ENCODE measurements at regions not wholly inside any gene's neighbourhood (a gene's known extent, or its start where the extent isn't known, plus 50 kb on each side); places are given as distances from the start of the nearest gene placed in this dataset.
A peak's percentile ranks its signal among the peaks of the same experiment; 100 is the strongest.

DNA sequence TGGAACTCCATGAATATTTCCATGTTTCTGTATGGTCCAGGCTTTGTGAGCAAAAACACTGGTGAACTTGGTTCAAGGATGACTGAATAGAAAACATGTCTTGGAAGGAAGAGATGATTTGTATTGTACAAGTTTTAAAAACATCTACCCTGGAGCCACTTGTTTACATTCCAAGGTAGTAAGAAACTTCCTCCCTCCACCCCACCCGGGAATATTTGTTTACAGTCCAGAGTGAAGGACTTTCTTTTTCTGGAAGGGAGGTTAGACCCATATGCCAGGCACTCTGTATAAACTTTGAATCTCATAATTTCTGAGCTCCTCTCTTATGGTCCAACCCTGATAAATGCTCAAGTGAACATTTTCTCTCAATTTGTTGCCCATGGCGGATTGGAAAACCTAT is 323.3 kb upstream of the LYPLAL1 start:
- no peak overlapping the region for H3K9ac ChIP-seq (ENCODE audit: insufficient read depth, low read length)
- H3K4me3 ChIP-seq (replicated peaks in 1 of 4; ENCODE audit: control extremely low read depth in 1 of 4, insufficient read depth in 1 of 4, low read depth in 3 of 4, low read length in 4 of 4), result no peak overlapping the region
- no peaks in the 10 kb centered on the region for H4K20me1 ChIP-seq (ENCODE audit: control insufficient read depth, extremely low read depth, insufficient read depth, low read length)
- H3K4me2 ChIP-seq (ENCODE audit: extremely low read depth, insufficient read depth, low read length), result peak overlapping the region; percentile 44
- H3K27me3 ChIP-seq (ENCODE audit: control insufficient read depth, insufficient read depth, low read length), result no peaks in the 10 kb centered on the region
- peak overlapping the region; percentile 17 for H2AFZ ChIP-seq (ENCODE audit: low read length)
- no peaks in the 10 kb centered on the region for H3K9me3 ChIP-seq (ENCODE audit: control insufficient read depth, insufficient read depth, low read depth, low read length)
- DNase-seq (ENCODE audit: low read depth in 2 of 2), result peak; percentile 28 to 39
- H3K4me1 ChIP-seq (ENCODE audit: control insufficient read depth, extremely low read depth, insufficient read depth, low read length), result no peaks in the 10 kb centered on the region
- TF ChIP-seq EZH2 (IDR thresholded peaks at IDR 0.05; ENCODE audit: low read length, missing control alignments), result no peak
- TF ChIP-seq, protein P1, sequence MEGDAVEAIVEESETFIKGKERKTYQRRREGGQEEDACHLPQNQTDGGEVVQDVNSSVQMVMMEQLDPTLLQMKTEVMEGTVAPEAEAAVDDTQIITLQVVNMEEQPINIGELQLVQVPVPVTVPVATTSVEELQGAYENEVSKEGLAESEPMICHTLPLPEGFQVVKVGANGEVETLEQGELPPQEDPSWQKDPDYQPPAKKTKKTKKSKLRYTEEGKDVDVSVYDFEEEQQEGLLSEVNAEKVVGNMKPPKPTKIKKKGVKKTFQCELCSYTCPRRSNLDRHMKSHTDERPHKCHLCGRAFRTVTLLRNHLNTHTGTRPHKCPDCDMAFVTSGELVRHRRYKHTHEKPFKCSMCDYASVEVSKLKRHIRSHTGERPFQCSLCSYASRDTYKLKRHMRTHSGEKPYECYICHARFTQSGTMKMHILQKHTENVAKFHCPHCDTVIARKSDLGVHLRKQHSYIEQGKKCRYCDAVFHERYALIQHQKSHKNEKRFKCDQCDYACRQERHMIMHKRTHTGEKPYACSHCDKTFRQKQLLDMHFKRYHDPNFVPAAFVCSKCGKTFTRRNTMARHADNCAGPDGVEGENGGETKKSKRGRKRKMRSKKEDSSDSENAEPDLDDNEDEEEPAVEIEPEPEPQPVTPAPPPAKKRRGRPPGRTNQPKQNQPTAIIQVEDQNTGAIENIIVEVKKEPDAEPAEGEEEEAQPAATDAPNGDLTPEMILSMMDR (conservative IDR thresholded peaks at IDR 0.05 in 1 of 2, IDR thresholded peaks at IDR 0.05 in 1 of 2; ENCODE audit: low read depth in 1 of 2, low read length in 2 of 2), result no peak
- no peaks in the 10 kb centered on the region for H3K79me2 ChIP-seq (ENCODE audit: control insufficient read depth, insufficient read depth, low read length)
- H3K36me3 ChIP-seq (ENCODE audit: control insufficient read depth, insufficient read depth, low read length), result no peaks in the 10 kb centered on the region
- no peak overlapping the region for H3K27ac ChIP-seq (ENCODE audit: insufficient read depth, low read length)

DNA sequence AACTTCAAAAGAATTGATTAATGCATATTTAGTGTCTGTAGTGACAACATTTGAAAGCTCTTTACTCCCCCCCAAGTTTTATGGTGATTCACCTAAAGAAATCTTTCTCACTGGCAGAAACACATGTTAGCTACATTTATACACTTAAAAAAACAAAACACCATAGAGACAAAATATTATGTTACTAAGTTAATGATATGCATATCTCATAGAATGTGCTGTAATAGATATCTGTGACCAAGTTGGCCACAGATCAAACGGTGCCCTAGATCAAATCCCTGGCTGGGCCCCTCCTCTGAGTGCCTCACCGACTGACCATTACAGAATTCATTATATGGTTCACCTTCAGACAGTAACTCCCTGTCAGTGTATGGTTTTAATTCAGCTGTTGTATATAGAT is 322.1 kb upstream of the LYPLAL1 start:
- DNase-seq (ENCODE audit: low read depth in 2 of 2), result peak; percentile 16 to 73
- Histone ChIP-seq H4K20me1 (ENCODE audit: control insufficient read depth, extremely low read depth, insufficient read depth, low read length) (no peaks in the 10 kb centered on the region), H3K27ac (ENCODE audit: insufficient read depth, low read length) (no peak overlapping the region)

DNA sequence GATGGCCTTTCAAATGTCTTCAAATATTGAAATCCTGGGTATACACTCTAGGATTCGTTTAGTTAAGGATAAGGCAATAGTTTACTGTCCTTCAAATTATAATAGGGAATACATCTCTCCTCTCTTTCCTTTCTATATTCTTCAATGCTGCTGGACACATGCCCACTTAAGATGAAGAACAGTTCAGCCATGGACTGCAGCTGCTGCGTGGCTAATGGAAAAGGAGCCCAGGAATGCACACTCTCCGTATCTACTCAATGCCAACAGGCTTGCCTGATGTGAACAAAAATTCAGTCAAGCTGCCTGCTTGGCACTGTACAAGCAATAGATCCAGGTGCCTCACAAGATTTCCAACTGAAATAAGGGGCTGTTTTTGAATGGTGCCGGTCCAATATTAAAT is 321.2 kb upstream of the LYPLAL1 start:
- DNase-seq (ENCODE audit: low read depth in 2 of 2), result peak in 1 of 2 donors; percentile 27
- H3K4me2 ChIP-seq (ENCODE audit: extremely low read depth, insufficient read depth, low read length), result no peak overlapping the region

More for the DNA sequence above, 322.1 kb upstream of the LYPLAL1 start:
- no peaks in the 10 kb centered on the region for H3K4me1 ChIP-seq (ENCODE audit: control insufficient read depth, extremely low read depth, insufficient read depth, low read length)
- H3K4me2 ChIP-seq (ENCODE audit: extremely low read depth, insufficient read depth, low read length), result no peak overlapping the region
- H2AFZ ChIP-seq (ENCODE audit: low read length), result no peak overlapping the region
- TF ChIP-seq EZH2 (IDR thresholded peaks at IDR 0.05; ENCODE audit: low read length, missing control alignments), result no peak
- TF ChIP-seq, protein P1 (conservative IDR thresholded peaks at IDR 0.05 in 1 of 2, IDR thresholded peaks at IDR 0.05 in 1 of 2; ENCODE audit: low read depth in 1 of 2, low read length in 2 of 2), result no peak
- H3K9me3 ChIP-seq (ENCODE audit: control insufficient read depth, insufficient read depth, low read depth, low read length), result no peaks in the 10 kb centered on the region
- H3K9ac ChIP-seq (ENCODE audit: insufficient read depth, low read length), result no peak overlapping the region
- H3K4me3 ChIP-seq (replicated peaks in 1 of 4; ENCODE audit: control extremely low read depth in 1 of 4, insufficient read depth in 1 of 4, low read depth in 3 of 4, low read length in 4 of 4), result no peak overlapping the region
- no peaks in the 10 kb centered on the region for H3K36me3 ChIP-seq (ENCODE audit: control insufficient read depth, insufficient read depth, low read length)
- H3K27me3 ChIP-seq (ENCODE audit: control insufficient read depth, insufficient read depth, low read length), result no peaks in the 10 kb centered on the region
- no peaks in the 10 kb centered on the region for H3K79me2 ChIP-seq (ENCODE audit: control insufficient read depth, insufficient read depth, low read length)

More for the DNA sequence above, 321.2 kb upstream of the LYPLAL1 start:
- H3K27me3 ChIP-seq (ENCODE audit: control insufficient read depth, insufficient read depth, low read length), result no peaks in the 10 kb centered on the region
- no peak overlapping the region for H3K4me3 ChIP-seq (replicated peaks in 1 of 4; ENCODE audit: control extremely low read depth in 1 of 4, insufficient read depth in 1 of 4, low read depth in 3 of 4, low read length in 4 of 4)
- H3K9me3 ChIP-seq (ENCODE audit: control insufficient read depth, insufficient read depth, low read depth, low read length), result no peaks in the 10 kb centered on the region
- TF ChIP-seq, protein P1 (conservative IDR thresholded peaks at IDR 0.05 in 1 of 2, IDR thresholded peaks at IDR 0.05 in 1 of 2; ENCODE audit: low read depth in 1 of 2, low read length in 2 of 2), result no peak
- no peak for TF ChIP-seq EZH2 (IDR thresholded peaks at IDR 0.05; ENCODE audit: low read length, missing control alignments)
- H3K36me3 ChIP-seq (ENCODE audit: control insufficient read depth, insufficient read depth, low read length), result no peaks in the 10 kb centered on the region
- H3K27ac ChIP-seq (ENCODE audit: insufficient read depth, low read length), result no peak overlapping the region
- H4K20me1 ChIP-seq (ENCODE audit: control insufficient read depth, extremely low read depth, insufficient read depth, low read length), result no peaks in the 10 kb centered on the region
- H3K9ac ChIP-seq (ENCODE audit: insufficient read depth, low read length), result no peak overlapping the region
- no peaks in the 10 kb centered on the region for H3K79me2 ChIP-seq (ENCODE audit: control insufficient read depth, insufficient read depth, low read length)
- no peaks in the 10 kb centered on the region for H3K4me1 ChIP-seq (ENCODE audit: control insufficient read depth, extremely low read depth, insufficient read depth, low read length)
- no peak overlapping the region for H2AFZ ChIP-seq (ENCODE audit: low read length)
